ENCODE measurements at regions not wholly inside any gene's neighbourhood (a gene's known extent, or its start where the extent isn't known, plus 50 kb on each side); places are given as distances from the start of the nearest gene placed in this dataset.

GRCh38 chr1:208601561-208601960 lies 357.4 kb upstream of the PLXNA2 start:
- TF ChIP-seq CTCF (conservative IDR thresholded peaks at IDR 0.05) (no peak), EZH2 (IDR thresholded peaks at IDR 0.05; ENCODE audit: low read depth) (no peak)

Measured in PC-9 (cell line).